GM12878 (cell line): ENCODE measurements at regions not wholly inside any gene's neighbourhood (a gene's known extent, or its start where the extent isn't known, plus 50 kb on each side); places are given as distances from the start of the nearest gene placed in this dataset.

Source experiments
- ATAC-seq: fragments of 200-7000 bp; cut with Tn5 transposase; 3 replicates; pipeline ENCODE4 v1.9.1; 2020; ENCODE audit warnings: mild to moderate bottlenecking, moderate library complexity
- BruUV-seq: library from RNA; stranded (reverse); fragments of 400-500 nt; replicated peaks from 2 replicates; lab custom pipeline; 2021; lab: Mats Ljungman, UMichigan
- CTCF ChIA-PET: fragments of 300-600 bp; sonication (Branson Sonifier 250); formaldehyde crosslinking; extraction: SDS; loops from one replicate; lab custom pipeline; 2021; ENCODE audit warnings: inconsistent platforms; lab: Yijun Ruan, JAX
- POLR2A ChIA-PET: fragments of 350-600 bp; formaldehyde crosslinking; extraction: SDS; loops from one replicate; lab custom pipeline; 2021; ENCODE audit warnings: inconsistent platforms; lab: Charles Lee
- RAD21 ChIA-PET: fragments of 300-600 bp; sonication (Branson Sonifier 250); formaldehyde crosslinking; loops from one replicate; lab custom pipeline; 2023; ENCODE audit warnings: antibody characterized with exemption; ENCODE audit not compliant: unreplicated experiment; lab: Charles Lee
- SMC1A ChIA-PET: fragments of 300-600 bp; sonication (Branson Sonifier 250); formaldehyde crosslinking; loops from one replicate; lab custom pipeline; 2023; ENCODE audit not compliant: unreplicated experiment, uncharacterized antibody; lab: Charles Lee
- DNase-seq: peaks from one replicate; pipeline ENCODE4 v3.0.0-alpha.2; 2011; ENCODE audit warnings: low read depth, low spot score
- FAIRE-seq: peaks from 3 replicates; lab custom pipeline; 2011; peaks lifted over from hg19 to GRCh38; lab: Jason Lieb, UNC
- H2AFZ ChIP-seq: 2 replicates; pipeline ENCODE4 v1.6.0; 2011; ENCODE audit warnings: low read depth, low read length, control low read depth; ENCODE audit not compliant: control insufficient read depth
- H3K27ac ChIP-seq: 2 replicates; pipeline ENCODE4 v1.5.1; 2011; ENCODE audit warnings: control low read depth; ENCODE audit not compliant: control insufficient read depth, insufficient read depth
- H3K27me3 ChIP-seq, 2 experiments: replicated peaks in 1 of 2; 2 replicates each; pipeline versions ENCODE4 v1.6.0 to v1.6.1; 2011; ENCODE audit warnings: low read length in 1 of 2; ENCODE audit not compliant: control insufficient read depth in 2 of 2, insufficient read depth in 2 of 2
- H3K36me3 ChIP-seq, 2 experiments: 2 replicates each; pipeline ENCODE4 v1.5.1; 2011; ENCODE audit warnings: low read length in 1 of 2; ENCODE audit not compliant: control insufficient read depth in 2 of 2, insufficient read depth in 2 of 2
- H3K4me1 ChIP-seq: 2 replicates; pipeline ENCODE4 v1.6.1; 2011; ENCODE audit warnings: mild to moderate bottlenecking, low read length, moderate library complexity, mixed read lengths; ENCODE audit not compliant: control insufficient read depth, insufficient read depth
- H3K4me2 ChIP-seq: 2 replicates; pipeline ENCODE4 v1.6.0; 2011; ENCODE audit warnings: control low read depth; ENCODE audit not compliant: control insufficient read depth, insufficient read depth
- H3K4me3 ChIP-seq: fragments of 200-600 bp; sonication (generic); 2 replicates; pipeline ENCODE4 v1.5.1; 2016
- H3K79me2 ChIP-seq: 2 replicates; pipeline ENCODE4 v1.6.0; 2011; ENCODE audit warnings: low read length; ENCODE audit not compliant: control insufficient read depth, insufficient read depth
- H3K9ac ChIP-seq: 2 replicates; pipeline ENCODE4 v1.8.0; 2011; ENCODE audit warnings: low read length, control low read depth, mixed read lengths; ENCODE audit not compliant: control insufficient read depth, insufficient read depth
- H3K9me3 ChIP-seq: replicated peaks from 3 replicates; pipeline ENCODE4 v1.5.1; 2011; ENCODE audit warnings: mild to moderate bottlenecking, low read length; ENCODE audit not compliant: control insufficient read depth, insufficient read depth
- H4K20me1 ChIP-seq: 2 replicates; pipeline ENCODE4 v1.6.0; 2011; ENCODE audit not compliant: control insufficient read depth, insufficient read depth
- BMI1 ChIP-seq: fragments of 450-650 bp; IDR thresholded peaks from 2 replicates; pipeline ENCODE4 v1.6.1; 2016; ENCODE audit warnings: mild to moderate bottlenecking, moderate library complexity, borderline replicate concordance
- CBFB ChIP-seq: IDR thresholded peaks from 2 replicates; pipeline ENCODE4 v1.6.1; 2016; ENCODE audit warnings: antibody characterized with exemption, low read depth
- ETV6 ChIP-seq, 2 experiments: fragments of 450-650 bp in 1 of 2; IDR thresholded peaks in 1 of 2; conservative IDR thresholded peaks in 1 of 2; 2 replicates each; pipeline ENCODE4 v1.6.1; 2014; ENCODE audit warnings: antibody characterized with exemption in 1 of 2, borderline replicate concordance in 1 of 2, low read depth in 1 of 2, mild to moderate bottlenecking in 1 of 2, moderate library complexity in 1 of 2
- MEF2A ChIP-seq: IDR thresholded peaks from 2 replicates; pipeline ENCODE4 v1.6.1; 2011; ENCODE audit warnings: low read depth, mild to moderate bottlenecking, low read length, moderate library complexity; ENCODE audit not compliant: insufficient read depth
- MXI1 ChIP-seq: fragments of 150-350 bp; IDR thresholded peaks from 2 replicates; pipeline ENCODE4 v1.6.1; 2011; ENCODE audit warnings: low read depth, mild to moderate bottlenecking, inconsistent platforms, low read length, improper control_type of control experiment
- RFX5 ChIP-seq: IDR thresholded peaks from 2 replicates; pipeline ENCODE4 v1.6.1; 2011; ENCODE audit warnings: low read depth, low read length, improper control_type of control experiment
- STAT1 ChIP-seq: fragments of 450-650 bp; conservative IDR thresholded peaks from 2 replicates; pipeline ENCODE4 v1.6.1; 2014; ENCODE audit warnings: antibody characterized with exemption, mild to moderate bottlenecking
- TAF1 ChIP-seq: IDR thresholded peaks from 2 replicates; pipeline ENCODE4 v1.6.1; 2011; ENCODE audit warnings: mild to moderate bottlenecking, low read depth, low read length, borderline replicate concordance
- WRNIP1 ChIP-seq: IDR thresholded peaks from 2 replicates; pipeline ENCODE4 v1.6.1; 2011; ENCODE audit warnings: low read depth, low read length, improper control_type of control experiment, borderline replicate concordance
- YBX1 ChIP-seq: fragments of 450-650 bp; IDR thresholded peaks from 2 replicates; pipeline ENCODE4 v1.6.1; 2016; ENCODE audit warnings: antibody characterized with exemption
- YY1 ChIP-seq: IDR thresholded peaks from 2 replicates; pipeline ENCODE4 v1.6.1; 2011; ENCODE audit warnings: low read depth, mild to moderate bottlenecking, low read length
- ZBED1 ChIP-seq: IDR thresholded peaks from 2 replicates; pipeline ENCODE4 v1.6.1; 2016; ENCODE audit warnings: borderline replicate concordance
- in situ Hi-C: fragments of 300-500 bp; cut with MboI; formaldehyde crosslinking; loops from 9 replicates; pipeline ENCODE4 v1.14.3; 2018; ENCODE audit warnings: mixed read lengths
- intact Hi-C: fragments of 100-400 bp; cut with micrococcal nuclease; formaldehyde crosslinking; loops from one replicate; pipeline ENCODE4 v1.14.2; 2022; ENCODE audit not compliant: unreplicated experiment
- TF ChIP-seq, protein P1 (sequence below): fragments of 450-650 bp; IDR thresholded peaks from 2 replicates; pipeline ENCODE4 v1.6.1; 2017; ENCODE audit warnings: mild to moderate bottlenecking
- TF ChIP-seq, protein P2 (sequence below): fragments of 450-650 bp; IDR thresholded peaks from 2 replicates; pipeline ENCODE4 v1.6.1; 2017; ENCODE audit warnings: antibody characterized with exemption, mild to moderate bottlenecking, moderate library complexity
- TF ChIP-seq, protein P3 (sequence below): IDR thresholded peaks from 2 replicates; pipeline ENCODE4 v1.6.1; 2011; ENCODE audit warnings: low read depth, mild to moderate bottlenecking, low read length, moderate library complexity, borderline replicate concordance; ENCODE audit errors: extremely low read depth
- TF ChIP-seq, protein P4 (sequence below): fragments of 450-650 bp; IDR thresholded peaks from 2 replicates; pipeline ENCODE4 v1.6.1; 2017; ENCODE audit warnings: mild to moderate bottlenecking, moderate library complexity

DNA sequence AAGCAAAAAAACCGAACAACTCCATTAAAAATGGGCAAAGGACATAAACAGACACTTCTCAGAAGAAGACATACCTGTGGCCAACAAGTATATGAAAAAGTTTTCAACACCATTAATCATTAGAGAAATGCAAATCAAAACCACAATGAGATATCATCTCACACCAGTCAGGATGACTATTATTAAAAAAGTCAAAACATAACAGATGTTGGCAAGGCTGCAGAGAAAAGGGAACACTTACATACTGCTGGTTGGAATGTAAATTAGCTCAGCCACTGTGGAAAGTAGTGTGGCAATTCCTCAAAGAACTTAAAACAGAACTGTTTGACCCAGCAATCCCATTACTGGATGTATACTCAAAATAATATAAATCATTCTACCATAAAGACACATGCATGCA, 436.3 kb downstream of the KLHL13 start (continued):
- TF ChIP-seq, protein P1, sequence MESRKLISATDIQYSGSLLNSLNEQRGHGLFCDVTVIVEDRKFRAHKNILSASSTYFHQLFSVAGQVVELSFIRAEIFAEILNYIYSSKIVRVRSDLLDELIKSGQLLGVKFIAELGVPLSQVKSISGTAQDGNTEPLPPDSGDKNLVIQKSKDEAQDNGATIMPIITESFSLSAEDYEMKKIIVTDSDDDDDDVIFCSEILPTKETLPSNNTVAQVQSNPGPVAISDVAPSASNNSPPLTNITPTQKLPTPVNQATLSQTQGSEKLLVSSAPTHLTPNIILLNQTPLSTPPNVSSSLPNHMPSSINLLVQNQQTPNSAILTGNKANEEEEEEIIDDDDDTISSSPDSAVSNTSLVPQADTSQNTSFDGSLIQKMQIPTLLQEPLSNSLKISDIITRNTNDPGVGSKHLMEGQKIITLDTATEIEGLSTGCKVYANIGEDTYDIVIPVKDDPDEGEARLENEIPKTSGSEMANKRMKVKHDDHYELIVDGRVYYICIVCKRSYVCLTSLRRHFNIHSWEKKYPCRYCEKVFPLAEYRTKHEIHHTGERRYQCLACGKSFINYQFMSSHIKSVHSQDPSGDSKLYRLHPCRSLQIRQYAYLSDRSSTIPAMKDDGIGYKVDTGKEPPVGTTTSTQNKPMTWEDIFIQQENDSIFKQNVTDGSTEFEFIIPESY = no peak
- no peak for TF ChIP-seq ZBED1
- no peak for TF ChIP-seq BMI1
- TF ChIP-seq, protein P2, sequence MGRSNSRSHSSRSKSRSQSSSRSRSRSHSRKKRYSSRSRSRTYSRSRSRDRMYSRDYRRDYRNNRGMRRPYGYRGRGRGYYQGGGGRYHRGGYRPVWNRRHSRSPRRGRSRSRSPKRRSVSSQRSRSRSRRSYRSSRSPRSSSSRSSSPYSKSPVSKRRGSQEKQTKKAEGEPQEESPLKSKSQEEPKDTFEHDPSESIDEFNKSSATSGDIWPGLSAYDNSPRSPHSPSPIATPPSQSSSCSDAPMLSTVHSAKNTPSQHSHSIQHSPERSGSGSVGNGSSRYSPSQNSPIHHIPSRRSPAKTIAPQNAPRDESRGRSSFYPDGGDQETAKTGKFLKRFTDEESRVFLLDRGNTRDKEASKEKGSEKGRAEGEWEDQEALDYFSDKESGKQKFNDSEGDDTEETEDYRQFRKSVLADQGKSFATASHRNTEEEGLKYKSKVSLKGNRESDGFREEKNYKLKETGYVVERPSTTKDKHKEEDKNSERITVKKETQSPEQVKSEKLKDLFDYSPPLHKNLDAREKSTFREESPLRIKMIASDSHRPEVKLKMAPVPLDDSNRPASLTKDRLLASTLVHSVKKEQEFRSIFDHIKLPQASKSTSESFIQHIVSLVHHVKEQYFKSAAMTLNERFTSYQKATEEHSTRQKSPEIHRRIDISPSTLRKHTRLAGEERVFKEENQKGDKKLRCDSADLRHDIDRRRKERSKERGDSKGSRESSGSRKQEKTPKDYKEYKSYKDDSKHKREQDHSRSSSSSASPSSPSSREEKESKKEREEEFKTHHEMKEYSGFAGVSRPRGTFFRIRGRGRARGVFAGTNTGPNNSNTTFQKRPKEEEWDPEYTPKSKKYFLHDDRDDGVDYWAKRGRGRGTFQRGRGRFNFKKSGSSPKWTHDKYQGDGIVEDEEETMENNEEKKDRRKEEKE = no peak
- TF ChIP-seq, protein P3, sequence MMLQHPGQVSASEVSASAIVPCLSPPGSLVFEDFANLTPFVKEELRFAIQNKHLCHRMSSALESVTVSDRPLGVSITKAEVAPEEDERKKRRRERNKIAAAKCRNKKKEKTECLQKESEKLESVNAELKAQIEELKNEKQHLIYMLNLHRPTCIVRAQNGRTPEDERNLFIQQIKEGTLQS = no peak

DNA sequence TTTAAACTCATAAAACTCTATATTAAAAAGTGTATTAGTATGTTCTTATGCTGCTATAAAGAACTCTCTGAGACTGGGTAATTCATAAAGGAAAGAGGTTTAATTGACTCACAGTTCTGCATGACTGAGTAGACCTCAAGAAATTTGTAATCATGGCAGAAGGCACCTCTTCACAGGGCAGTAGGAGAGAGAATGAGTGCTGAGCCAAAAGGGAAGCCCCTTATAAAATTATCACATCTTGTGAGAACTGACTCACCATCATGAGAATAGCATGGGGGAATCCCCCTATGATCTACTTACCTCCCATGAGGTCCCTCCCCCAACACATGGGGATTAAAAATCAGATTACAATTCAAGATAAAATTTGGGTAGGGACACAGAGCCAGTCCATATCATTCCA, 463.2 kb downstream of the KLHL13 start:
- H3K27ac ChIP-seq = no peak overlapping the region
- no TSS peak for BruUV-seq
- ATAC-seq = no peak
- no peak for TF ChIP-seq WRNIP1
- no peak for TF ChIP-seq MXI1
- TF ChIP-seq, protein P4, sequence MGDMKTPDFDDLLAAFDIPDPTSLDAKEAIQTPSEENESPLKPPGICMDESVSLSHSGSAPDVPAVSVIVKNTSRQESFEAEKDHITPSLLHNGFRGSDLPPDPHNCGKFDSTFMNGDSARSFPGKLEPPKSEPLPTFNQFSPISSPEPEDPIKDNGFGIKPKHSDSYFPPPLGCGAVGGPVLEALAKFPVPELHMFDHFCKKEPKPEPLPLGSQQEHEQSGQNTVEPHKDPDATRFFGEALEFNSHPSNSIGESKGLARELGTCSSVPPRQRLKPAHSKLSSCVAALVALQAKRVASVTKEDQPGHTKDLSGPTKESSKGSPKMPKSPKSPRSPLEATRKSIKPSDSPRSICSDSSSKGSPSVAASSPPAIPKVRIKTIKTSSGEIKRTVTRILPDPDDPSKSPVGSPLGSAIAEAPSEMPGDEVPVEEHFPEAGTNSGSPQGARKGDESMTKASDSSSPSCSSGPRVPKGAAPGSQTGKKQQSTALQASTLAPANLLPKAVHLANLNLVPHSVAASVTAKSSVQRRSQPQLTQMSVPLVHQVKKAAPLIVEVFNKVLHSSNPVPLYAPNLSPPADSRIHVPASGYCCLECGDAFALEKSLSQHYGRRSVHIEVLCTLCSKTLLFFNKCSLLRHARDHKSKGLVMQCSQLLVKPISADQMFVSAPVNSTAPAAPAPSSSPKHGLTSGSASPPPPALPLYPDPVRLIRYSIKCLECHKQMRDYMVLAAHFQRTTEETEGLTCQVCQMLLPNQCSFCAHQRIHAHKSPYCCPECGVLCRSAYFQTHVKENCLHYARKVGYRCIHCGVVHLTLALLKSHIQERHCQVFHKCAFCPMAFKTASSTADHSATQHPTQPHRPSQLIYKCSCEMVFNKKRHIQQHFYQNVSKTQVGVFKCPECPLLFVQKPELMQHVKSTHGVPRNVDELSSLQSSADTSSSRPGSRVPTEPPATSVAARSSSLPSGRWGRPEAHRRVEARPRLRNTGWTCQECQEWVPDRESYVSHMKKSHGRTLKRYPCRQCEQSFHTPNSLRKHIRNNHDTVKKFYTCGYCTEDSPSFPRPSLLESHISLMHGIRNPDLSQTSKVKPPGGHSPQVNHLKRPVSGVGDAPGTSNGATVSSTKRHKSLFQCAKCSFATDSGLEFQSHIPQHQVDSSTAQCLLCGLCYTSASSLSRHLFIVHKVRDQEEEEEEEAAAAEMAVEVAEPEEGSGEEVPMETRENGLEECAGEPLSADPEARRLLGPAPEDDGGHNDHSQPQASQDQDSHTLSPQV = no peak
- TF ChIP-seq ETV6 (conservative IDR thresholded peaks at IDR 0.05 in 1 of 2, IDR thresholded peaks at IDR 0.05 in 1 of 2; ENCODE audit: borderline replicate concordance in 1 of 2, low read depth in 1 of 2) = no peak
- TF ChIP-seq RFX5 = no peak
- no peak for TF ChIP-seq TAF1
- TF ChIP-seq YBX1 = no peak
- no peak for TF ChIP-seq YY1
- TF ChIP-seq MEF2A = no peak
- TF ChIP-seq STAT1 = no peak
- no peak for TF ChIP-seq CBFB

More for the DNA sequence above, 463.2 kb downstream of the KLHL13 start:
- Histone ChIP-seq H3K9ac (no peak overlapping the region), H3K79me2 (no peaks in the 10 kb centered on the region), H3K4me2 (no peak overlapping the region), H4K20me1 (no peaks in the 10 kb centered on the region), H3K27me3 (no peaks in the 10 kb centered on the region), H3K9me3 (no peaks in the 10 kb centered on the region), H3K4me1 (no peaks in the 10 kb centered on the region), H3K36me3 (no peaks in the 10 kb centered on the region), H3K4me3 (no peak overlapping the region), H2AFZ (no peak overlapping the region)
- no peak for FAIRE-seq
- ChIA-PET POLR2A (no interaction called here), CTCF (no interaction called here), RAD21 (no interaction called here), SMC1A (no interaction called here)
- in situ Hi-C loops (no loop called here), intact Hi-C loops (no loop called here)
- DNase-seq = no peak
